ENCODE measurements at regions not wholly inside any gene's neighbourhood (a gene's known extent, or its start where the extent isn't known, plus 50 kb on each side); places are given as distances from the start of the nearest gene placed in this dataset.

- H3K79me2 ChIP-seq (ENCODE audit: control insufficient read depth, insufficient read depth, low read length, unreplicated experiment) = no peaks in the 10 kb centered on the region
- H3K4me3 ChIP-seq (ENCODE audit: low read depth, low read length) = no peak overlapping the region
- H2AFZ ChIP-seq (ENCODE audit: low read length, unreplicated experiment) = no peak overlapping the region
- H3K27ac ChIP-seq (ENCODE audit: low read depth, low read length) = no peak overlapping the region
- no peaks in the 10 kb centered on the region for H3K36me3 ChIP-seq (ENCODE audit: insufficient read depth, low read length)
- no peaks in the 10 kb centered on the region for H3K4me1 ChIP-seq (ENCODE audit: control insufficient read depth, insufficient read depth, low read length, unreplicated experiment)
- peaks cover 3% of the 10 kb centered on the region; the same call in 1 of the 2 replicates for H3K27me3 ChIP-seq (ENCODE audit: insufficient read depth, low read length)
These were observed 119.1 kb upstream of the GATB start for GRCh38 chr4:151879705-151880445.

- peaks cover 5% of the 10 kb centered on the region; the same call in 1 of the 2 replicates for H3K27me3 ChIP-seq (ENCODE audit: insufficient read depth, low read length)
- no peaks in the 10 kb centered on the region for H3K4me1 ChIP-seq (ENCODE audit: control insufficient read depth, insufficient read depth, low read length, unreplicated experiment)
- no peak overlapping the region for H2AFZ ChIP-seq (ENCODE audit: low read length, unreplicated experiment)
- H3K79me2 ChIP-seq (ENCODE audit: control insufficient read depth, insufficient read depth, low read length, unreplicated experiment) = no peaks in the 10 kb centered on the region
- no peak overlapping the region for H3K27ac ChIP-seq (ENCODE audit: low read depth, low read length)
- no peak overlapping the region for H3K4me3 ChIP-seq (ENCODE audit: low read depth, low read length)
- H3K36me3 ChIP-seq (ENCODE audit: insufficient read depth, low read length) = no peaks in the 10 kb centered on the region
These were observed 115.7 kb upstream of the GATB start for GRCh38 chr4:151876381-151876988.

GRCh38 chr4:151874328-151874727 is 113.5 kb upstream of the GATB start:
- Histone ChIP-seq H3K27ac (ENCODE audit: low read depth, low read length) (no peak overlapping the region), H3K4me3 (ENCODE audit: low read depth, low read length) (no peak overlapping the region)

GRCh38 chr4:151866592-151866918 is 105.7 kb upstream of the GATB start:
- no peaks in the 10 kb centered on the region for H3K36me3 ChIP-seq (ENCODE audit: insufficient read depth, low read length)
- H3K4me1 ChIP-seq (ENCODE audit: control insufficient read depth, insufficient read depth, low read length, unreplicated experiment) = no peaks in the 10 kb centered on the region
- no peaks in the 10 kb centered on the region for H3K79me2 ChIP-seq (ENCODE audit: control insufficient read depth, insufficient read depth, low read length, unreplicated experiment)
- peaks cover 12% of the 10 kb centered on the region; the same call in 1 of the 2 replicates for H3K27me3 ChIP-seq (ENCODE audit: insufficient read depth, low read length)
- H3K27ac ChIP-seq (ENCODE audit: low read depth, low read length) = no peak overlapping the region
- no peak overlapping the region for H3K4me3 ChIP-seq (ENCODE audit: low read depth, low read length)
- no peak overlapping the region for H2AFZ ChIP-seq (ENCODE audit: low read length, unreplicated experiment)

More at GRCh38 chr4:151874328-151874727, 113.5 kb upstream of the GATB start:
- Histone ChIP-seq H2AFZ (ENCODE audit: low read length, unreplicated experiment) (no peak overlapping the region), H3K27me3 (ENCODE audit: insufficient read depth, low read length) (peaks cover 8% of the 10 kb centered on the region), H3K36me3 (ENCODE audit: insufficient read depth, low read length) (no peaks in the 10 kb centered on the region), H3K4me1 (ENCODE audit: control insufficient read depth, insufficient read depth, low read length, unreplicated experiment) (no peaks in the 10 kb centered on the region), H3K79me2 (ENCODE audit: control insufficient read depth, insufficient read depth, low read length, unreplicated experiment) (no peaks in the 10 kb centered on the region)

- Histone ChIP-seq H3K36me3 (ENCODE audit: insufficient read depth, low read length) (no peaks in the 10 kb centered on the region), H3K27ac (ENCODE audit: low read depth, low read length) (no peak overlapping the region), H3K4me1 (ENCODE audit: control insufficient read depth, insufficient read depth, low read length, unreplicated experiment) (no peaks in the 10 kb centered on the region), H3K4me3 (ENCODE audit: low read depth, low read length) (no peak overlapping the region), H3K79me2 (ENCODE audit: control insufficient read depth, insufficient read depth, low read length, unreplicated experiment) (no peaks in the 10 kb centered on the region), H3K27me3 (ENCODE audit: insufficient read depth, low read length) (peaks cover 12% of the 10 kb centered on the region; the same call in 1 of the 2 replicates), H2AFZ (ENCODE audit: low read length, unreplicated experiment) (no peak overlapping the region)
These were observed 105.2 kb upstream of the GATB start for GRCh38 chr4:151865744-151866591.

GRCh38 chr4:151865312-151865711 is 104.5 kb upstream of the GATB start:
- H3K4me1 ChIP-seq (ENCODE audit: control insufficient read depth, insufficient read depth, low read length, unreplicated experiment) = no peaks in the 10 kb centered on the region
- no peaks in the 10 kb centered on the region for H3K79me2 ChIP-seq (ENCODE audit: control insufficient read depth, insufficient read depth, low read length, unreplicated experiment)

GRCh38 chr4:151864068-151864467 is 103.3 kb upstream of the GATB start:
- Histone ChIP-seq H3K36me3 (ENCODE audit: insufficient read depth, low read length) (no peaks in the 10 kb centered on the region), H3K4me3 (ENCODE audit: low read depth, low read length) (no peak overlapping the region), H2AFZ (ENCODE audit: low read length, unreplicated experiment) (no peak overlapping the region), H3K27me3 (ENCODE audit: insufficient read depth, low read length) (0 out of 2 replicates have a peak, but pooled peaks cover 8% of the 10 kb centered on the region), H3K4me1 (ENCODE audit: control insufficient read depth, insufficient read depth, low read length, unreplicated experiment) (no peaks in the 10 kb centered on the region), H3K79me2 (ENCODE audit: control insufficient read depth, insufficient read depth, low read length, unreplicated experiment) (no peaks in the 10 kb centered on the region), H3K27ac (ENCODE audit: low read depth, low read length) (no peak overlapping the region)

More at GRCh38 chr4:151865312-151865711, 104.5 kb upstream of the GATB start:
- Histone ChIP-seq H2AFZ (ENCODE audit: low read length, unreplicated experiment) (no peak overlapping the region), H3K27me3 (ENCODE audit: insufficient read depth, low read length) (0 out of 2 replicates have a peak, but pooled peaks cover 8% of the 10 kb centered on the region), H3K27ac (ENCODE audit: low read depth, low read length) (no peak overlapping the region), H3K4me3 (ENCODE audit: low read depth, low read length) (no peak overlapping the region), H3K36me3 (ENCODE audit: insufficient read depth, low read length) (no peaks in the 10 kb centered on the region)

GRCh38 chr4:151862766-151863165 is 102.0 kb upstream of the GATB start:
- no peaks in the 10 kb centered on the region for H3K79me2 ChIP-seq (ENCODE audit: control insufficient read depth, insufficient read depth, low read length, unreplicated experiment)
- H3K4me1 ChIP-seq (ENCODE audit: control insufficient read depth, insufficient read depth, low read length, unreplicated experiment) = no peaks in the 10 kb centered on the region
- H2AFZ ChIP-seq (ENCODE audit: low read length, unreplicated experiment) = no peak overlapping the region
- no peak overlapping the region for H3K27ac ChIP-seq (ENCODE audit: low read depth, low read length)
- H3K27me3 ChIP-seq (ENCODE audit: insufficient read depth, low read length) = 0 out of 2 replicates have a peak, but pooled peaks cover 13% of the 10 kb centered on the region
- H3K4me3 ChIP-seq (ENCODE audit: low read depth, low read length) = no peak overlapping the region
- H3K36me3 ChIP-seq (ENCODE audit: insufficient read depth, low read length) = no peaks in the 10 kb centered on the region

- Histone ChIP-seq H3K27ac (ENCODE audit: low read depth, low read length) (no peak overlapping the region), H2AFZ (ENCODE audit: low read length, unreplicated experiment) (no peak overlapping the region), H3K36me3 (ENCODE audit: insufficient read depth, low read length) (no peaks in the 10 kb centered on the region), H3K27me3 (ENCODE audit: insufficient read depth, low read length) (0 out of 2 replicates have a peak, but pooled peaks cover 10% of the 10 kb centered on the region), H3K4me3 (ENCODE audit: low read depth, low read length) (no peak overlapping the region), H3K79me2 (ENCODE audit: control insufficient read depth, insufficient read depth, low read length, unreplicated experiment) (no peaks in the 10 kb centered on the region), H3K4me1 (ENCODE audit: control insufficient read depth, insufficient read depth, low read length, unreplicated experiment) (peaks cover 4% of the 10 kb centered on the region)
These were observed 99.8 kb upstream of the GATB start for GRCh38 chr4:151860561-151861093.

- Histone ChIP-seq H3K27ac (ENCODE audit: low read depth, low read length) (no peak overlapping the region), H3K4me1 (ENCODE audit: control insufficient read depth, insufficient read depth, low read length, unreplicated experiment) (peaks cover 4% of the 10 kb centered on the region), H2AFZ (ENCODE audit: low read length, unreplicated experiment) (no peak overlapping the region), H3K79me2 (ENCODE audit: control insufficient read depth, insufficient read depth, low read length, unreplicated experiment) (no peaks in the 10 kb centered on the region), H3K27me3 (ENCODE audit: insufficient read depth, low read length) (0 out of 2 replicates have a peak, but pooled peaks cover 10% of the 10 kb centered on the region), H3K36me3 (ENCODE audit: insufficient read depth, low read length) (no peaks in the 10 kb centered on the region), H3K4me3 (ENCODE audit: low read depth, low read length) (no peak overlapping the region)
These were observed 98.8 kb upstream of the GATB start for GRCh38 chr4:151859641-151860040.
